GM12873 (cell line): ENCODE measurements at regions not wholly inside any gene's neighbourhood (a gene's known extent, or its start where the extent isn't known, plus 50 kb on each side); places are given as distances from the start of the nearest gene placed in this dataset.

Experiments
- TF ChIP-seq, protein P1 (sequence below): IDR thresholded peaks from 2 replicates; pipeline ENCODE4 v1.5.1; 2012; ENCODE audit warnings: low read depth, mild to moderate bottlenecking, moderate library complexity, low read length, control low read depth; ENCODE audit not compliant: insufficient read depth; ENCODE audit errors: missing control alignments

DNA sequence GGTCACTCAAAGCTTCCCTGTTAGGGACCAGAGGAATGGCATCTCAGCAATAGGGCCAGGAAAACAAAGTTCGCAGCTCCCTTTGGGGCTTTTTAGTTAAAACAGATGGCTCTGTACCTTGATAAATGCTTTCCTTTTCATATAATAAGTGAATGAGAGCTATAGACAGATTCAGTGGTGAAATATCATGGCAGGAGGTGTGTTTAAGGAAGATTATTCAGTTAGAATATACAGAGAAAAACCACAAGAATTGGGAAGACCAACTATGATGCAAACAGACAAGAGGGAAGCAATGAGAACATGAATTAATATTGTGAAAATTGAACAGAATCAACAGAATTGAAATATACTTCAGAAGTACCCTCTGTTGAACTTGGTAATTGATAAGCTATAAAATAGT, 379.4 kb downstream of the PLPP3 start:
- TF ChIP-seq, protein P1, sequence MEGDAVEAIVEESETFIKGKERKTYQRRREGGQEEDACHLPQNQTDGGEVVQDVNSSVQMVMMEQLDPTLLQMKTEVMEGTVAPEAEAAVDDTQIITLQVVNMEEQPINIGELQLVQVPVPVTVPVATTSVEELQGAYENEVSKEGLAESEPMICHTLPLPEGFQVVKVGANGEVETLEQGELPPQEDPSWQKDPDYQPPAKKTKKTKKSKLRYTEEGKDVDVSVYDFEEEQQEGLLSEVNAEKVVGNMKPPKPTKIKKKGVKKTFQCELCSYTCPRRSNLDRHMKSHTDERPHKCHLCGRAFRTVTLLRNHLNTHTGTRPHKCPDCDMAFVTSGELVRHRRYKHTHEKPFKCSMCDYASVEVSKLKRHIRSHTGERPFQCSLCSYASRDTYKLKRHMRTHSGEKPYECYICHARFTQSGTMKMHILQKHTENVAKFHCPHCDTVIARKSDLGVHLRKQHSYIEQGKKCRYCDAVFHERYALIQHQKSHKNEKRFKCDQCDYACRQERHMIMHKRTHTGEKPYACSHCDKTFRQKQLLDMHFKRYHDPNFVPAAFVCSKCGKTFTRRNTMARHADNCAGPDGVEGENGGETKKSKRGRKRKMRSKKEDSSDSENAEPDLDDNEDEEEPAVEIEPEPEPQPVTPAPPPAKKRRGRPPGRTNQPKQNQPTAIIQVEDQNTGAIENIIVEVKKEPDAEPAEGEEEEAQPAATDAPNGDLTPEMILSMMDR, result no peak

DNA sequence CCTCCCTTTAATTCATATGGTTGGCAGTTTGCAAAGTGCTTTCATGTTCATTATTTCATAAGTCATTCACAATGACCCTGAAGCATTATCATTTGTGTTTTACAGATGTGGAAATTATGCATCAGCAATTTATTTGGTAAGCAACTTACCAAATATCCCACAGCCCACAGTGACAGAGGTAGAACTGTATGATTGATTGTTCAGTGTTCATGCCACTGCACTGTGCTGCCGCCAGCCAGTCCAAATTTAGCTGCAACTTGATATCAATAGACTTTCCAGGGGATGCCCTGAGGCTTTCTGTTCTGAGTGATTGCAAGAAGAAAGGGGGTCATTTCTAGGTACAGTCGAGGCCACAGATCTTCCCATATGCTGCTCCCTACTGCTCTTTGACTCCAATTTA, 380.3 kb downstream of the PLPP3 start:
- TF ChIP-seq, protein P1, result no peak

DNA sequence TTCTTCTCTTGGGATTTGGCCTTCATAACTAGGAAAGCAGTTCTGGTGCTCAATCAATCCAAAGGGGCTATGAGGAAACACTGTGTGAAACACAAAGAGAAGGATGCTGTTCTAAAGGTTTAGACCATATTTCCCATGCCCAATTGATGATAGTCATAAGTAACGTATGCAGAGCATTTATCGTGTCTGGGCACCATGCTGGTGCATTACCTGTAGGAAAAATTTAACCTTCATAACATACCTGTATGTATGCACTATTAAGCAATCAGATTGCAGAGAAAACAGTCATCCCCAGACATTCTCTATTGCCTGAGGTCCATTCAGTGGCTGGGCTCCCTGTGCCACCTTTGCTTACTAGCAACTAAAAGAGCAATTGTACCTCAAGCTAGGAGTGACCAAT, 381.4 kb downstream of the PLPP3 start:
- TF ChIP-seq, protein P1, result no peak

DNA sequence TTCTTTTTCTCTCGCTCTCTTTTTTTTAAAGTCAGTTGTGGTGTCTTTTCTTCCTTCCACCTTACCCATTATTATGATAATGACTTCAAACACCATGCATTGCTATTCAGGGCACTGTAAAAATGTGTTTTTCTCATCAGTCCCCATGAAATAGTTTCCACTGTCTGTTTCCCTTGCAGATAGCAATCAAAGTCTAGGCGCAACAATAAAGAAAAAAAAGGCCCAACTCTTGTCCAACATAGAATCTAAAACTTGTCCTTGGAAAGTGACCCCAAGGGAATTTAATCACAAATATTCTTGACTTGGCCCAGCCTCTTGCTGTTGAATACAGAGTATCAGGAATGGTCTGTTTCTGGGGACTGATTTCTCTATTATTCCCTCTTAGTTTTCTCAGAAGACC, 382.5 kb downstream of the PLPP3 start:
- TF ChIP-seq, protein P1, result no peak

DNA sequence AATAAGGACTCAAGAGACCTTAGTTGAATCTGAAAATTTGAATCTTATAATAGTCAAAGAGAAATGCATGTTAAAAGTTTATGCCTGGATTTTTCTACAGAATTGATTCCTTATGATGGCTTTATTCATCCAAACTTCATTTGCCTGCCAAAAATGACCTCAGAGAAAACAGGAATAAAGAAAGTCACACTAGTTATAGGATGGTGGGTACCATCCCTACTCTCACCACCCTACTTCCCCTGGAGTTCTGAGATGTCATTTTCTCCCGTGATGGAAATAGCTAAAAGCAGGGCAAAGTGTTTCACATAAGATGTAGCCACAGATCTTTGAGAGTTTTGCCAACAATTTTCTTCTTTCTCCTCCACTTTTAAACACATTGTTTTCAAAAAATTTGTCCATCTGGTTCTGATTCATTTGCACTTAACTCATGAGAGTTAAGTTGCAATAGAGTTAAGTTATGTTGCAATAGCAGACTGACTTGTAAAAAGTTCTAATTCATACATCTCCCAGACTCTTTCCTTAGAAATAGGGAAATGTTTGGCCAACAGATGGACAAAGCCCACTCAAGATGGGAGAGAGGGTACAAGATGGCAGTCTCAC, 384.6 kb downstream of the PLPP3 start:
- TF ChIP-seq, protein P1, result no peak

DNA sequence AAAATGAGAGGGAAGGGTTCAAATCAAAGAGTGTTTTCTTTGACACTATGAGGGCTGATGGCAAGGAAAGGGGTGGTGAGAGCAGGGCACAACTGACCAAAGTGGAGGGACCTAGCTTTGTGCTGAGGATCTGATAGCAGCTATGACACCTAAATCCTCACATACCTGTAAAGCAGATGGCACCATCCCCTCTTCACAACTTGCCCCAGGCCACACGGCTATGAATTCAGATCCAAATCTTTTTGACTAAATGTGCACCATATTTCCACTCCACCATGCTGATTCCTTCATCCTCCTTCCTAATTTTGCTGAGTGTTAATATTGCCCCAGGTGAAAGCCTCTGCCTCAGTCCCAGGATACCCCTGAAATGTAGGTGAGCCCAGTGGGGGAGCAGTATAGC, 385.7 kb downstream of the PLPP3 start:
- TF ChIP-seq, protein P1, result no peak

DNA sequence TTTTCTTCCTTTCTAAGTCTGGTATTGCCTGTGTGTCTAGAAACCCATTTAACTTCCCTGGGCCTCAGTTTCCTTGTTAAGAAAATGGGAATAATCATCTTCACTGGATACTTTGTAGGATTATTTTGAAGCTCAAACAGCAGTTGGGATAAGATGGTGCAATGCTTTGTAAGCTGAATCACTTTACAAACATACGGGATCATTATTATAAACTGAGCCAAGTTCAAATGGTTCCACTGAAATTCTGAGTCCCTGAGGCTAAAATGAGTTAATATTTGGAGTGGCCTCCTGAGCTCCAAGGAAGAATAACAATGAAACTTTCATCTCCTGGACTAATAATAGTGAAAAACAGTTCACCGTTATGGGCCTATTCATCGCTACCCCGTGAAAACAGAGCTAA, 388.0 kb downstream of the PLPP3 start:
- TF ChIP-seq, protein P1, result no peak
